Panc1 (cell line): ENCODE measurements at regions not wholly inside any gene's neighbourhood (a gene's known extent, or its start where the extent isn't known, plus 50 kb on each side); places are given as distances from the start of the nearest gene placed in this dataset.

Experiments used
- CTCF ChIP-seq: fragments of 450-650 bp; IDR thresholded peaks from 2 replicates; pipeline ENCODE4 v1.5.1; 2017; ENCODE audit warnings: mild to moderate bottlenecking
- POLR2AphosphoS5 ChIP-seq: IDR thresholded peaks from 2 replicates; pipeline ENCODE4 v1.6.1; 2012; ENCODE audit warnings: mild to moderate bottlenecking, low read depth, low read length, moderate library complexity
- SIN3A ChIP-seq: IDR thresholded peaks from 2 replicates; pipeline ENCODE4 v1.6.1; 2012; ENCODE audit warnings: low read depth, mild to moderate bottlenecking, low read length, moderate library complexity, borderline replicate concordance; ENCODE audit not compliant: insufficient read depth
- TF ChIP-seq, protein P1 (sequence below), 2 experiments: IDR thresholded peaks; 2 replicates each; pipeline ENCODE4 v1.6.1; 2011 to 2012; ENCODE audit warnings: low read depth in 2 of 2, control low read depth in 1 of 2, low read length in 1 of 2, mild to moderate bottlenecking in 1 of 2, moderate library complexity in 1 of 2; ENCODE audit not compliant: insufficient read depth in 1 of 2

DNA sequence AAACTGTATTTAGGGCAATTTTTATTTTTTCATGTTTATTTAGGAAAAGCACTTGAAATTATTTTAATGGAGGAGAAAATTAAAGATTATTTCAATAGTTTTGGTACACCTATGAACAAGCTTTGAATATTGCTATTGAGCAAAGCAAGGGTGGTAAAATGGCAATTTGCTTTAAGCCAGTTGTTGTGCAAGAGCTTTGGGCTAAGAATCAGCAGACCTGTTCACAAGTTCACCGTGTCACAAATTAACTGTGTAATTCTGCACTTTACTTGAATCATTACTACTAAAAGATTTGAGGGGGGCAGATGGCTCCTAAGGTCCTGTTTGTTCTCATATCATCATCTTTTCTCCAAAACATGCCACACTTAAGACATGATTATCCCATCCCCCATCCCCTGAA is 238.9 kb upstream of the GBE1 start:
- TF ChIP-seq POLR2AphosphoS5 (no peak), CTCF (no peak), SIN3A (no peak)
- TF ChIP-seq, protein P1, sequence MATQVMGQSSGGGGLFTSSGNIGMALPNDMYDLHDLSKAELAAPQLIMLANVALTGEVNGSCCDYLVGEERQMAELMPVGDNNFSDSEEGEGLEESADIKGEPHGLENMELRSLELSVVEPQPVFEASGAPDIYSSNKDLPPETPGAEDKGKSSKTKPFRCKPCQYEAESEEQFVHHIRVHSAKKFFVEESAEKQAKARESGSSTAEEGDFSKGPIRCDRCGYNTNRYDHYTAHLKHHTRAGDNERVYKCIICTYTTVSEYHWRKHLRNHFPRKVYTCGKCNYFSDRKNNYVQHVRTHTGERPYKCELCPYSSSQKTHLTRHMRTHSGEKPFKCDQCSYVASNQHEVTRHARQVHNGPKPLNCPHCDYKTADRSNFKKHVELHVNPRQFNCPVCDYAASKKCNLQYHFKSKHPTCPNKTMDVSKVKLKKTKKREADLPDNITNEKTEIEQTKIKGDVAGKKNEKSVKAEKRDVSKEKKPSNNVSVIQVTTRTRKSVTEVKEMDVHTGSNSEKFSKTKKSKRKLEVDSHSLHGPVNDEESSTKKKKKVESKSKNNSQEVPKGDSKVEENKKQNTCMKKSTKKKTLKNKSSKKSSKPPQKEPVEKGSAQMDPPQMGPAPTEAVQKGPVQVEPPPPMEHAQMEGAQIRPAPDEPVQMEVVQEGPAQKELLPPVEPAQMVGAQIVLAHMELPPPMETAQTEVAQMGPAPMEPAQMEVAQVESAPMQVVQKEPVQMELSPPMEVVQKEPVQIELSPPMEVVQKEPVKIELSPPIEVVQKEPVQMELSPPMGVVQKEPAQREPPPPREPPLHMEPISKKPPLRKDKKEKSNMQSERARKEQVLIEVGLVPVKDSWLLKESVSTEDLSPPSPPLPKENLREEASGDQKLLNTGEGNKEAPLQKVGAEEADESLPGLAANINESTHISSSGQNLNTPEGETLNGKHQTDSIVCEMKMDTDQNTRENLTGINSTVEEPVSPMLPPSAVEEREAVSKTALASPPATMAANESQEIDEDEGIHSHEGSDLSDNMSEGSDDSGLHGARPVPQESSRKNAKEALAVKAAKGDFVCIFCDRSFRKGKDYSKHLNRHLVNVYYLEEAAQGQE (IDR thresholded peaks at IDR 0.05; ENCODE audit: insufficient read depth in 1 of 2, low read depth in 2 of 2, low read length in 1 of 2): no peak
